Thyroid gland (tissue), 4 donors: ENCODE measurements at regions not wholly inside any gene's neighbourhood (a gene's known extent, or its start where the extent isn't known, plus 50 kb on each side); places are given as distances from the start of the nearest gene placed in this dataset.

Source experiments
- CTCF ChIP-seq, 6 experiments: fragments of 200-600 bp in 3 of 6; fragments of 450-650 bp in 3 of 6; sonication (generic) in 3 of 6; IDR thresholded peaks; one replicate each; pipeline ENCODE4 v1.5.1; 2016 to 2019; ENCODE audit warnings: antibody characterized with exemption in 6 of 6, mild to moderate bottlenecking in 2 of 6, inconsistent platforms in 1 of 6, moderate library complexity in 1 of 6
- POLR2A ChIP-seq, 2 donors: fragments of 450-650 bp; IDR thresholded peaks; one replicate each; pipeline ENCODE4 v1.6.1; 2017; ENCODE audit warnings: antibody characterized with exemption in 2 of 2, mild to moderate bottlenecking in 2 of 2, moderate library complexity in 1 of 2

GRCh38 chrX:43005561-43005960 lies 227.6 kb upstream of the PPP1R2C start:
- no peak for TF ChIP-seq CTCF (IDR thresholded peaks at IDR 0.05)
- no peak for TF ChIP-seq POLR2A (IDR thresholded peaks at IDR 0.05)
